SK-N-SH (cell line): ENCODE measurements at regions not wholly inside any gene's neighbourhood (a gene's known extent, or its start where the extent isn't known, plus 50 kb on each side); places are given as distances from the start of the nearest gene placed in this dataset.

Experiments
- CTCF ChIP-seq: fragments of 200-600 bp; sonication (generic); IDR thresholded peaks from 2 replicates; pipeline ENCODE4 v1.6.1; 2017; ENCODE audit warnings: antibody characterized with exemption, mild to moderate bottlenecking, moderate library complexity
- ELF1 ChIP-seq: IDR thresholded peaks from 2 replicates; pipeline ENCODE4 v1.4.0; 2012
- GABPA ChIP-seq: IDR thresholded peaks from 2 replicates; pipeline ENCODE4 v1.4.0; 2012; ENCODE audit warnings: low read depth, mild to moderate bottlenecking
- NRF1 ChIP-seq: IDR thresholded peaks from 2 replicates; pipeline ENCODE4 v1.6.1; 2012; ENCODE audit warnings: low read depth, mild to moderate bottlenecking, low read length
- POLR2AphosphoS5 ChIP-seq: IDR thresholded peaks from 2 replicates; pipeline ENCODE4 v1.6.1; 2012; ENCODE audit warnings: low read depth, low read length
- RAD21 ChIP-seq: IDR thresholded peaks from 2 replicates; pipeline ENCODE4 v1.6.1; 2012; ENCODE audit warnings: mild to moderate bottlenecking, low read length
- SIN3A ChIP-seq: IDR thresholded peaks from 2 replicates; pipeline ENCODE4 v1.6.1; 2012; ENCODE audit warnings: low read depth, mild to moderate bottlenecking, low read length, moderate library complexity, borderline replicate concordance
- TAF1 ChIP-seq: IDR thresholded peaks from 2 replicates; pipeline ENCODE4 v1.6.1; 2012; ENCODE audit warnings: low read depth, mild to moderate bottlenecking, low read length, moderate library complexity, borderline replicate concordance
- USF2 ChIP-seq: fragments of 150-350 bp; IDR thresholded peaks from 2 replicates; pipeline ENCODE4 v1.6.1; 2017; ENCODE audit warnings: antibody characterized with exemption, low read length, low read depth, borderline replicate concordance

- no peak for TF ChIP-seq CTCF
- no peak for TF ChIP-seq SIN3A
- no peak for TF ChIP-seq TAF1
- TF ChIP-seq NRF1 = no peak
- TF ChIP-seq ELF1 = no peak
- TF ChIP-seq USF2 = no peak
- no peak for TF ChIP-seq POLR2AphosphoS5
- TF ChIP-seq RAD21 = no peak
- no peak for TF ChIP-seq GABPA
These were observed 532.9 kb downstream of the SLITRK6 start for GRCh38 chr13:85266331-85266730.
